Esophagus squamous epithelium (tissue), 5 donors: ENCODE measurements at regions not wholly inside any gene's neighbourhood (a gene's known extent, or its start where the extent isn't known, plus 50 kb on each side); places are given as distances from the start of the nearest gene placed in this dataset.
A peak's percentile ranks its signal among the peaks of the same experiment; 100 is the strongest.
"Not testable (repeated sequence)": the region's sequence is repeated elsewhere in the genome, so short reads cannot be mapped to it uniquely, and the experiment has no call there.

Experiments used
- DNase-seq: peaks from one replicate; lab custom pipeline; 2025; lab: John Stamatoyannopoulos, UW
- H3K27ac ChIP-seq, 4 donors: fragments of 200-600 bp; sonication (generic); one replicate each; pipeline ENCODE4 v1.5.1; 2016 to 2019; ENCODE audit warnings: mild to moderate bottlenecking in 1 of 4
- H3K27me3 ChIP-seq, 4 donors: fragments of 200-600 bp; sonication (generic); 1 replicate in 3 of 4; 2 replicates in 1 of 4; pipeline versions ENCODE4 v1.5.1 to v1.6.0; 2017 to 2021; ENCODE audit warnings: antibody characterized with exemption in 1 of 4
- H3K36me3 ChIP-seq, 3 donors: fragments of 200-600 bp; sonication (generic); one replicate each; pipeline ENCODE4 v1.5.1; 2016 to 2019
- H3K4me1 ChIP-seq, 3 donors: fragments of 200-600 bp; sonication (generic); one replicate each; pipeline ENCODE4 v1.5.1; 2017 to 2019
- H3K4me3 ChIP-seq, 4 donors: fragments of 200-600 bp; sonication (generic); 1 replicate in 3 of 4; 2 replicates in 1 of 4; pipeline ENCODE4 v1.5.1; 2016 to 2019; ENCODE audit warnings: mild to moderate bottlenecking in 2 of 4, moderate library complexity in 1 of 4
- H3K9me3 ChIP-seq, 3 donors: fragments of 200-600 bp; sonication (generic); one replicate each; pipeline ENCODE4 v1.5.1; 2016 to 2019
- CTCF ChIP-seq, 6 experiments: fragments of 450-650 bp in 4 of 6; fragments of 200-600 bp in 2 of 6; sonication (generic) in 2 of 6; IDR thresholded peaks; one replicate each; pipeline ENCODE4 v1.5.1; 2016 to 2019; ENCODE audit warnings: antibody characterized with exemption in 6 of 6, mild to moderate bottlenecking in 4 of 6, moderate library complexity in 4 of 6
- POLR2A ChIP-seq, 4 donors: fragments of 450-650 bp; IDR thresholded peaks; one replicate each; pipeline ENCODE4 v1.6.1; 2017; ENCODE audit warnings: antibody characterized with exemption in 4 of 4, mild to moderate bottlenecking in 4 of 4, moderate library complexity in 3 of 4
- WGBS, 2 donors: methylation state at CpG; one replicate each; pipeline ENCODE4 v1.1.5; 2018; 5-methylcytosine and 5-hydroxymethylcytosine counted together
- intact Hi-C: fragments of 100-400 bp; cut with DNase I; formaldehyde crosslinking; loops from one replicate; pipeline ENCODE4 v1.15.0; 2022
- donor health status: DM: yes; HTN: yes; CAD: no.

GRCh38 chr3:145692751-145693150 is 468.2 kb downstream of the PLOD2 start:
- no peak overlapping the region for H3K27ac ChIP-seq
- peaks cover 0 to 29% (median 0%) of the 10 kb centered on the region in 3 donors for H3K4me1 ChIP-seq
- no peak for DNase-seq
- H3K27me3 ChIP-seq: no peaks in the 10 kb centered on the region
- TF ChIP-seq CTCF (IDR thresholded peaks at IDR 0.05) (no peak), POLR2A (IDR thresholded peaks at IDR 0.05) (no peak)
- WGBS, 2 donors: 94% methylated on average over 1 to 2 of the region's 2 CpGs
- H3K36me3 ChIP-seq: no peaks in the 10 kb centered on the region
- H3K9me3 ChIP-seq: no peaks in the 10 kb centered on the region
- intact Hi-C loops: no loop called here
- H3K4me3 ChIP-seq: no peak overlapping the region

GRCh38 chr3:145696011-145696410 is 465.0 kb downstream of the PLOD2 start:
- H3K4me1 ChIP-seq: peaks cover 0 to 34% (median 0%) of the 10 kb centered on the region in 3 donors
- peak overlapping the region in 1 of 4 donors; percentile 81 for H3K27ac ChIP-seq
- TF ChIP-seq CTCF (IDR thresholded peaks at IDR 0.05): no peak
- no peak for TF ChIP-seq POLR2A (IDR thresholded peaks at IDR 0.05)
- DNase-seq: no peak
- H3K9me3 ChIP-seq: no peaks in the 10 kb centered on the region
- intact Hi-C loops: no loop called here
- H3K4me3 ChIP-seq: no peak overlapping the region
- no peaks in the 10 kb centered on the region for H3K27me3 ChIP-seq
- no peaks in the 10 kb centered on the region for H3K36me3 ChIP-seq

- Histone ChIP-seq H3K4me1 (peaks cover 0 to 22% (median 0%) of the 10 kb centered on the region in 3 donors), H3K4me3 (peak overlapping the region; percentile 25 to 54 (median 44)), H3K27ac (peak overlapping the region; percentile 58 to 90 (median 78)), H3K27me3 (no peaks in the 10 kb centered on the region), H3K36me3 (no peaks in the 10 kb centered on the region), H3K9me3 (no peaks in the 10 kb centered on the region)
- DNase-seq: no peak
- 19 to 45% methylated on average over 7 of the region's 7 CpGs for WGBS, 2 donors
- intact Hi-C loops: no loop called here
- TF ChIP-seq CTCF (IDR thresholded peaks at IDR 0.05): no peak
- peak in 1 of 4 donors; percentile 31 for TF ChIP-seq POLR2A (IDR thresholded peaks at IDR 0.05)
Observed at GRCh38 chr3:145698250-145698649, 462.7 kb downstream of the PLOD2 start.

GRCh38 chr3:145698749-145699148 is 462.2 kb downstream of the PLOD2 start:
- peak overlapping the region in 1 of 4 donors; percentile 54 for H3K4me3 ChIP-seq
- no peaks in the 10 kb centered on the region for H3K36me3 ChIP-seq
- intact Hi-C loops: no loop called here
- H3K9me3 ChIP-seq: no peaks in the 10 kb centered on the region
- H3K4me1 ChIP-seq: peaks cover 0 to 22% (median 0%) of the 10 kb centered on the region in 3 donors
- no peak for DNase-seq
- H3K27ac ChIP-seq: peak overlapping the region in 3 of 4 donors; percentile 75 to 90 (median 81)
- H3K27me3 ChIP-seq: no peaks in the 10 kb centered on the region
- TF ChIP-seq POLR2A (IDR thresholded peaks at IDR 0.05) (no peak), CTCF (IDR thresholded peaks at IDR 0.05) (peak in 1 of 6 experiments; percentile 20)

- intact Hi-C loops: no loop called here
- Histone ChIP-seq H3K36me3 (no peaks in the 10 kb centered on the region), H3K27ac (no peak overlapping the region), H3K4me3 (no peak overlapping the region), H3K4me1 (peaks cover 0 to 10% (median 0%) of the 10 kb centered on the region in 3 donors), H3K27me3 (no peaks in the 10 kb centered on the region), H3K9me3 (no peaks in the 10 kb centered on the region)
- TF ChIP-seq POLR2A (IDR thresholded peaks at IDR 0.05) (no peak), CTCF (IDR thresholded peaks at IDR 0.05) (no peak)
- no peak for DNase-seq
Observed at GRCh38 chr3:145704020-145704419, 457.0 kb downstream of the PLOD2 start.

GRCh38 chr3:145709779-145710178 is 451.2 kb downstream of the PLOD2 start:
- 100% methylated on average over 1 of the region's 1 CpG; no CpG with 5 or more reads in 1 of the 2 donors for WGBS, 2 donors
- H3K27me3 ChIP-seq, H3K27ac ChIP-seq, DNase-seq, intact Hi-C loops, H3K9me3 ChIP-seq, H3K4me1 ChIP-seq, H3K36me3 ChIP-seq, H3K4me3 ChIP-seq: not testable (repeated sequence)
